ENCODE measurements at regions not wholly inside any gene's neighbourhood (a gene's known extent, or its start where the extent isn't known, plus 50 kb on each side); places are given as distances from the start of the nearest gene placed in this dataset.
A peak's percentile ranks its signal among the peaks of the same experiment; 100 is the strongest.

DNA sequence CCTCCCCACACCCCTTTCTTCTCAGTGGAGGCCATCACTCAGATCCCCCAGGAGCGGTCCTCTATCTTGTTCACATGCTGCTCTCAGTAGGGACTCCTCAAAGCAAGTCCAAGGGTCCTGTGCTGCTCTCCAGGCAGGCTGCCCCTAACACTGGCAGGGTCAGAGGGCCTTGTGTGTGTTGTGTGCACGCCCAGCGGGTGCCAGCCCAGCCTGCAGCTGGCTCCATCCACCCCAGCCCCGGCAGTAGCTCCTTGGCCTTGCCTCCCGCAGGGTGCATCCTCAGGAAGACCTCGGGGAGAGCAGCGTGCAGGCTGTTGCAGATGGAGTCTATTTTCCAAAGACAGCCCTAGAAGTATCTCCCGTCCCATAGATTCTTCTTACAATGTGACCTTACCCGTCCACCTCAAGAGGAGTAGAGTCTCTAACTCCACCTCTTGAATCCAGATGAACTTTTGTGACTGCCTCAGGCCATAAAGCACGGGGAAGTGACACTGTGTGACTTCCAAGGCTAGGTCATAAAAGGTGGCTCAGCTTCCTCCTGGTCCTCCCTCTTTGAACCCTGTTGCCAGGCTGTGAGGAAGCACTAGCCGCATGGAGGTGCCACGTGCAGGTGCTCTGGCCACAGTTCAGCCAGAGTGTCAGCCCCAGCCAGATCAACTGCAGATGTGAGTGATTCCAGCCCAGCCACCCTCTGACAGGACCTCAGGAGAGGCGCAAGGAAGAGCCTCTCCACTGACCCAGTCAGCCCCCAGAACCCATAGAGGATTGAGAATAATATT is 531.6 kb downstream of the SHQ1 start:
- DNase-seq, result no peak

DNA sequence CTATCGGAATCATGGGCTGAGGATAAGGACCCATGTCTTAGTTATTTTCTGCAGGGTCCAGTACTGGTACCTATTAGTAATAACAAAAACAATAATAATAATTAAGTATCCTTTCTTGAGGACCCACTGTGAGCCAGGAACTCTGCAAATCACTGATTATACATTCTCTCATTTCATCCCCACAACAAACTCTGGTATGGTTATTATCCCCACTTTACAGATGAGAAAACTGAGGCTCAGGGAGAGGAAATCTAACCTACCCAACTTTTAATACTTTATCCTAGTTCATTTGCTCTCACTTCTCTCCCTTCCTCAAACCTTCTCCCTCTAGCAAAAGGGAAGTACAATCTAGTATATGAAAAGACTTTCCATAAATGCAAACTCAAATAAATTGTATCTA is 528.4 kb upstream of the PROK2 start:
- no peak for DNase-seq

- DNase-seq, result no peak
These were observed 527.4 kb upstream of the PROK2 start for GRCh38 chr3:72312339-72312738.

DNA sequence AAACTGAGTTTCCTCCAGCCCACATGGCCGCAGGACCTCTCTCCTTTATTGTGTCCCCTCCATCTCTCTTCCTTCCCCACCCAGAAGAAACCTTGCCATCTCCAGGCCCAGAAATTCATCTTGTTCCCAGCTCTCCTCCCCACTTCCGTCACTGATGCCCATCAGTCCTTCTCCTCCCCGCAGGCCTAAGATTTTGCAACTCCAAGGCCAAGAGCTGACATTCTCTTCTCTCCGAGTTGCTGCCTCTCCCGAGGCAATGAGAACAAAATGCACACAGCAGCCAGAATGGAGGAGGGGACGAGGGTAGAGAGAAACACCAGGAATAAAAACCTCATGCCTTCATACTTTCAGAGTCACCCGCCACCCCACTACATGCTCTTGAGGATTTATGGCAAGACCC is 526.5 kb upstream of the PROK2 start:
- no peak for DNase-seq

GRCh38 chr3:72310419-72311380 is 525.8 kb upstream of the PROK2 start:
- peak; percentile 26 to 27 for DNase-seq

GRCh38 chr3:72309661-72310418 is 524.9 kb upstream of the PROK2 start:
- no peak for DNase-seq

- no peak for DNase-seq
These were observed 523.7 kb upstream of the PROK2 start for GRCh38 chr3:72308641-72309040.

- DNase-seq, result no peak
These were observed 522.6 kb upstream of the PROK2 start for GRCh38 chr3:72307438-72308115.

GRCh38 chr3:72306800-72307341 is 521.9 kb upstream of the PROK2 start:
- DNase-seq, result no peak

GRCh38 chr3:72303926-72304325 is 519.0 kb upstream of the PROK2 start:
- DNase-seq, result no peak

DNA sequence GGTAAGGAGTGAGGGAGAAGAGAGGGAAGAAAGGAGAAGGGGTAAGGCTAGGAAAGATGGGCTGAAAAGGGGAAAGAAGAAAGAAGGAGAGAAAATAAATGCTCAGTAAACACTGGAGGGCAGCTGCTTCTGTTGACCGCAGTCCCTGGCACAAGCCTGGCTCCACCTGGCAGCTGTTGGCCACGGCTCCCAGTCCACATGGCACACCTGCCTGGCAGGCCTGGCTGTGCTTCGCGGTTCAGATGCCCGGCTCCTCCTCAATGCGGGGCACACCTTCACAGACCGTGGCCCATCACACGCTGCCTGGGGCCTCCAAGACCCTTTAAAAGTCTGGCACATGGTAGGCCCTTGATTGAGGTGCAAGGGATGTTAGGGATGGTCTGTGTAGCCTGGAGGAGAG is 516.8 kb upstream of the PROK2 start:
- DNase-seq, result no peak

GRCh38 chr3:72300621-72301020 is 515.7 kb upstream of the PROK2 start:
- no peak for DNase-seq

DNA sequence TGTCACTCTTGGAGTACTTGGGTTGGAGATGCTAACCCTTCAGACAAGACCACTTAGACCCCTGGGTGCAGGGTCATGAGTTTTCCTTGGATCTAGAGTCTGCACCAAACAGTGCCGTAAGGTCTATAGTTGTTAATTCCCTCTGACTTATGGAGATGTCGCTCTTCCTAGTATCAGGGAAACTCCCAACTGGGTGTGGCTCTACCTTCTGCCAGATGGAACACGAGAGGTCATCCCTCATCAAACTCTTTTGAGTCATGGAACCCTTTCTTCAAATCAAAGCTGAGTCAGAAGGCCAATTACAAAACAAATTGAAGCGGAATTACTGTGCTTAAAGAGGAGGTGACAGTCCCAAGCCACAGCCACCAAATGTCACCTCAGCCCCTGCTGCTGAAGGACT is 514.9 kb upstream of the PROK2 start:
- DNase-seq, result no peak

DNA sequence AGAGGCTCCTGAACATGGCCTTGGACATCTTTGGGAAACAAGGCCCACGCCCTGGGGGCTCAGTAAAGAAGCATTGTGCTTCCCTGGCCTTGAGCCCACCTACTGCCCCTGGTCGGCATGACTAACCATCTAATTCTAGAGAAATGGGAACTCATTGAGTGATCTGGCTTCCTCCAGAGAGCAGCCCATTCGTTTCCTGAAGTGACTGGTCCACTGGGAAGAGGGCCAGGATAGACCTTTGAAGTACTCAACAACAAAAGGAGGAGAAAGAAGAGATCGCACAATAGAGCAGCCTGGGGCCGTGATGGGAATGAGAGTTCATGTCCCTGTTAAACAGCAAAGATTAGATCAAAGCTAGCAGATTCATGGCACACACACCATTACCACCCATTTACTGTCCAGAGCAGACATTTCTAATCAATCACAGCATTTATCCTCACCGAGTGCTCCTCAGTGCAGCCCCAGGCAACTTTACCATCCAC is 514.4 kb upstream of the PROK2 start:
- no peak for DNase-seq

DNA sequence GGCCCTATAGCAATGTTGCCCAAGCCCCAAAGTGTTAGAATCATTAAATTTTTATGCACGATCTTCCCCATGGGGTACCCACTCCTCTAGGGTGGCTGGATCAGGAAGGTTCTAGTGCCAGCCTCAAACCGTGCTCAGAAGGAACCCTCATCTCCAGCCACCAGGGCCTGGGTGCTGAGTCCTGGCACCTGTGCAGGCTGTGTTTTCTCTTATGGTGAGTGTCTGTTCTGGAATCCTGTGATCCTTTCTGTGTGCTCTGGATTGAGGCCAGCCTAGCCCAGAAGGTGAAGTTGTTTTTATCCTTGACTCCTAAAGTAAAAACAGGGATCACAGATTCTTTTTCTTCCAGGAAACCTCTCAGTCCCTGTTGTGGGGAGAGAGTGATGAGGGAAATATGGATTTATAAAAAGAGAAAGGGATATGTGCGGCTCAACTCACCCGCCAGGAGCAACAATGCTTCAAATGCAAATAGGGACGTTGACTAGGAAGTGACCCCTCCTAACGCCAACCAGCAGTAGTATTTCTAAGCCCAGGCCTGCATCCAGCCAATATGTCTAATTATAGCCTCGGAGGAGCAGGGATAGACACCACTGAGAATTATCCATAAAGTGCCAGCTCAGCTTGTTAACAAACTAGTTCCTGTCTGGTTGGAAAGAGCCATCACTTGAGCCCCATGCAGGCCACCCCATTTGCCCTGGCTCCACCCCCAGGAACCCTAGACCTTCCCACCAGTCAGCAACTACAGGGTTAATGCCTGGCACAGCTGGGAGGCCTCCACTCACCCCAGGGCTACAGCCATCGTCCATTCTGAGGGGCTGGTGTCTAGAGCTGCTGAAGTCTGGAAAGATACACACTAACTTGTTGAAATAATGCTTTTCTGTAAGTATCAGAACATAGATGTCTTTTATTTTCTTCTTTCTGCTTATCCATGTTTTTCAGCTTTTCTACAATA is 513.5 kb upstream of the PROK2 start:
- no peak for DNase-seq

GRCh38 chr3:72297481-72297880 is 512.5 kb upstream of the PROK2 start:
- no peak for DNase-seq

- no peak for DNase-seq
These were observed 511.6 kb upstream of the PROK2 start for GRCh38 chr3:72296477-72297111.

GRCh38 chr3:72295962-72296450 is 511.1 kb upstream of the PROK2 start:
- DNase-seq, result no peak

DNA sequence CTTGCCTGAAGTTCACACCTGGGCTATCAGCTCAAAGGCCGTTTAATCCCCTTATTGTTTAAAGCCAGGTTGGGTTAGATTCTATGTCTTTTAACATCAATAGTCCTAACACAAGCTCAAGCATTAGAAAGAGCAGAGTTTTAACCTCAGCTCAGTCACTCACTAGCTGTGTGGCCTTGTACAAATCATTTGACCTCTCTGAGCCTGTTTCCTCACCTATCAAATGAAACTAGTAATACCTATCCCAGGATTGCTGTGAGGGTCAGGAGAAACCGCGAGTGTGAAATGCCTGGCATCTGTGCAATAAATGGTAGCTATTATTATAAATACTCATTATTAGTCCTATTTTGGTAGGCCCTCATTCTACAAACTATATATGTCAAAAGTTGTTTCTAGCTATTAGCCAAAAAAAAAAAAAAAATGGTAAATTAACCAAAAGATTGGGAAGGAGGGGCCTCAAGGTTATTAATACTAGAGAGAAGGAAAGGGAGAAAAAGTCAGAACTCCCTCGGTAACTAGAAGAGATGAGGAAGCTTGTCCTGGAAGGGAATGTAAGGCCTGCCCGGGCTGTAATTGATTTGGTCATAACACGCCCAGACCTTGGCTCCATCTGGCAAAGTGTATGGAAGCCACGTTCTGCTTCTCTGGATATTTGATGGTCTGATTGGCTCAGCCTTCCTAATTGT is 510.5 kb upstream of the PROK2 start:
- DNase-seq, result no peak

Data from activated T-cell treated with anti-CD3 and anti-CD28 coated beads, Interleukin-2, amount 50 U/mL, for 48 hours (primary cell).